ENCODE measurements at regions not wholly inside any gene's neighbourhood (a gene's known extent, or its start where the extent isn't known, plus 50 kb on each side); places are given as distances from the start of the nearest gene placed in this dataset.

GRCh38 chr16:50479771-50480170 lies 68.4 kb upstream of the NKD1 start:
- H3K4ac ChIP-seq (ENCODE audit: low read length): no peak overlapping the region
- H4K91ac ChIP-seq (ENCODE audit: low read depth, low read length, poor library complexity): no peak overlapping the region
- no CpG with 5 or more reads among the region's 5 CpGs for WGBS, 2 donors (ENCODE audit: extremely low coverage in 2 of 2, insufficient read length in 2 of 2, insufficient replicate concordance in 1 of 2)

DNA sequence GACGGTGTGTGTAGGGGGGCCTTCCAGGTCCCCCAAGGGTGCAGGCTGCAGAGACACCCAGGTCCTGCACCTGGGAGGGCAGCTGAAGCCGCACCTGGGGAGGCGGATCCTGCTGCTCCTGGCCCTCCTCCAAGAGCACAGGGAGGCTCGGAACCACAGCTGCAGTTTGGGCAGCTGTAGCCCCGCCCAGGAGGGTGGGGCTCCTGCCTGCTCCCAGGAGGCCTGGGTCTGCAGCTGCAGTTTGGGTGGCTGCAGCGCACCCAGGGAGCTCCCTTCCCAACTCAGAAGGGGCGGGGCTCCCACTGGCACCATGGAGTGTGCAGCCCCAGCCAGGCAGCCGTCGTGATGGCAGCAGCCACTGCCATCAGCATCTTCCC lies 69.4 kb upstream of the NKD1 start:
- no peak overlapping the region for H4K8ac ChIP-seq (ENCODE audit: low read depth, low read length)
- H3K36me3 ChIP-seq (replicated peaks in 1 of 2; ENCODE audit: control insufficient read depth in 2 of 2, insufficient read depth in 2 of 2, low read length in 2 of 2): no peaks in the 10 kb centered on the region
- peaks cover 0 to 2% of the 10 kb centered on the region in 2 donors for H3K9me3 ChIP-seq (replicated peaks in 1 of 2; ENCODE audit: control insufficient read depth in 2 of 2, insufficient read depth in 1 of 2, low read depth in 1 of 2, low read length in 2 of 2)
- H3K27ac ChIP-seq (replicated peaks; ENCODE audit: low read length): no peak overlapping the region
- H3K79me1 ChIP-seq (ENCODE audit: low read depth, low read length): no peaks in the 10 kb centered on the region
- no peak overlapping the region for H2AK5ac ChIP-seq (ENCODE audit: low read depth, low read length)
- no peak overlapping the region for H3K4me3 ChIP-seq (ENCODE audit: low read length in 2 of 2)
- H2AFZ ChIP-seq (ENCODE audit: low read length): no peak overlapping the region
- peaks cover 3 to 6% of the 10 kb centered on the region in 2 donors for H3K4me1 ChIP-seq (ENCODE audit: control insufficient read depth in 2 of 2, insufficient read depth in 1 of 2, low read depth in 1 of 2, low read length in 2 of 2)
- H3K18ac ChIP-seq (ENCODE audit: low read length): peak overlapping the region; percentile 44
- H3K4ac ChIP-seq (ENCODE audit: low read length): no peak overlapping the region
- H3K14ac ChIP-seq (ENCODE audit: low read length): no peak overlapping the region
- no peaks in the 10 kb centered on the region for H3K27me3 ChIP-seq (ENCODE audit: control insufficient read depth in 3 of 3, insufficient read depth in 3 of 3, low read depth in 1 of 3, low read length in 3 of 3)
- no peak overlapping the region for H3K9ac ChIP-seq (ENCODE audit: low read depth, low read length, poor library complexity)
- DNase-seq (ENCODE audit: low spot score): no peak
- no peak overlapping the region for H2BK5ac ChIP-seq (ENCODE audit: low read length)
- H2BK15ac ChIP-seq (ENCODE audit: low read length): peak overlapping the region; percentile 62
- peak overlapping the region; percentile 31 for H2BK12ac ChIP-seq (ENCODE audit: low read length)
- no peak overlapping the region for H2BK120ac ChIP-seq (ENCODE audit: low read depth, low read length)
- peak overlapping the region; percentile 5 for H3K23ac ChIP-seq (ENCODE audit: low read depth, low read length, poor library complexity)
- WGBS, 2 donors (ENCODE audit: extremely low coverage in 2 of 2, insufficient read length in 2 of 2, insufficient replicate concordance in 1 of 2): no CpG with 5 or more reads among the region's 9 CpGs
- H3K4me2 ChIP-seq (ENCODE audit: insufficient read depth, low read length, poor library complexity, severe bottlenecking): no peak overlapping the region
- no peak overlapping the region for H4K91ac ChIP-seq (ENCODE audit: low read depth, low read length, poor library complexity)

More at GRCh38 chr16:50479771-50480170, 68.4 kb upstream of the NKD1 start:
- Histone ChIP-seq H3K4me1 (ENCODE audit: control insufficient read depth in 2 of 2, insufficient read depth in 1 of 2, low read depth in 1 of 2, low read length in 2 of 2) (peaks cover 3 to 5% of the 10 kb centered on the region in 2 donors), H2BK15ac (ENCODE audit: low read length) (no peak overlapping the region), H3K9me3 (replicated peaks in 1 of 2; ENCODE audit: control insufficient read depth in 2 of 2, insufficient read depth in 1 of 2, low read depth in 1 of 2, low read length in 2 of 2) (peaks cover 0 to 5% of the 10 kb centered on the region in 2 donors), H2AFZ (ENCODE audit: low read length) (no peak overlapping the region), H3K4me3 (ENCODE audit: low read length in 2 of 2) (no peak overlapping the region), H3K9ac (ENCODE audit: low read depth, low read length, poor library complexity) (no peak overlapping the region), H2BK120ac (ENCODE audit: low read depth, low read length) (no peak overlapping the region), H3K27me3 (ENCODE audit: control insufficient read depth in 3 of 3, insufficient read depth in 3 of 3, low read depth in 1 of 3, low read length in 3 of 3) (no peaks in the 10 kb centered on the region), H3K14ac (ENCODE audit: low read length) (no peak overlapping the region), H3K27ac (replicated peaks; ENCODE audit: low read length) (no peak overlapping the region), H2AK5ac (ENCODE audit: low read depth, low read length) (peak overlapping the region; percentile 56), H3K23ac (ENCODE audit: low read depth, low read length, poor library complexity) (no peak overlapping the region), H3K79me1 (ENCODE audit: low read depth, low read length) (no peaks in the 10 kb centered on the region), H2BK5ac (ENCODE audit: low read length) (no peak overlapping the region), H3K18ac (ENCODE audit: low read length) (peak overlapping the region; percentile 57), H2BK12ac (ENCODE audit: low read length) (no peak overlapping the region), H4K8ac (ENCODE audit: low read depth, low read length) (no peak overlapping the region), H3K36me3 (replicated peaks in 1 of 2; ENCODE audit: control insufficient read depth in 2 of 2, insufficient read depth in 2 of 2, low read length in 2 of 2) (no peaks in the 10 kb centered on the region), H3K4me2 (ENCODE audit: insufficient read depth, low read length, poor library complexity, severe bottlenecking) (no peak overlapping the region)
- no peak for DNase-seq (ENCODE audit: low spot score)

- H3K14ac ChIP-seq (ENCODE audit: low read length): no peak overlapping the region
- peak overlapping the region; percentile 17 for H2AFZ ChIP-seq (ENCODE audit: low read length)
- no CpG with 5 or more reads among the region's 21 CpGs for WGBS, 2 donors (ENCODE audit: extremely low coverage in 2 of 2, insufficient read length in 2 of 2, insufficient replicate concordance in 1 of 2)
- H3K27me3 ChIP-seq (ENCODE audit: control insufficient read depth in 3 of 3, insufficient read depth in 3 of 3, low read depth in 1 of 3, low read length in 3 of 3): no peaks in the 10 kb centered on the region
- peak overlapping the region; percentile 44 for H3K18ac ChIP-seq (ENCODE audit: low read length)
- H2BK12ac ChIP-seq (ENCODE audit: low read length): peak overlapping the region; percentile 31
- no peaks in the 10 kb centered on the region for H3K36me3 ChIP-seq (replicated peaks in 1 of 2; ENCODE audit: control insufficient read depth in 2 of 2, insufficient read depth in 2 of 2, low read length in 2 of 2)
- no peaks in the 10 kb centered on the region for H3K79me1 ChIP-seq (ENCODE audit: low read depth, low read length)
- H3K4ac ChIP-seq (ENCODE audit: low read length): no peak overlapping the region
- no peak overlapping the region for H4K91ac ChIP-seq (ENCODE audit: low read depth, low read length, poor library complexity)
- no peak overlapping the region for H3K23ac ChIP-seq (ENCODE audit: low read depth, low read length, poor library complexity)
- peak overlapping the region; percentile 14 for H2AK5ac ChIP-seq (ENCODE audit: low read depth, low read length)
- peak overlapping the region; percentile 62 for H2BK15ac ChIP-seq (ENCODE audit: low read length)
- H2BK5ac ChIP-seq (ENCODE audit: low read length): no peak overlapping the region
- no peak overlapping the region for H2BK120ac ChIP-seq (ENCODE audit: low read depth, low read length)
- H4K8ac ChIP-seq (ENCODE audit: low read depth, low read length): no peak overlapping the region
- DNase-seq (ENCODE audit: low spot score): no peak
- H3K27ac ChIP-seq (replicated peaks; ENCODE audit: low read length): no peak overlapping the region
- H3K9ac ChIP-seq (ENCODE audit: low read depth, low read length, poor library complexity): no peak overlapping the region
- H3K4me3 ChIP-seq (ENCODE audit: low read length in 2 of 2): no peak overlapping the region
- H3K4me1 ChIP-seq (ENCODE audit: control insufficient read depth in 2 of 2, insufficient read depth in 1 of 2, low read depth in 1 of 2, low read length in 2 of 2): peaks cover 3 to 7% of the 10 kb centered on the region in 2 donors
- H3K9me3 ChIP-seq (replicated peaks in 1 of 2; ENCODE audit: control insufficient read depth in 2 of 2, insufficient read depth in 1 of 2, low read depth in 1 of 2, low read length in 2 of 2): peaks cover 0 to 2% of the 10 kb centered on the region in 2 donors
- no peak overlapping the region for H3K4me2 ChIP-seq (ENCODE audit: insufficient read depth, low read length, poor library complexity, severe bottlenecking)
These were observed 70.0 kb upstream of the NKD1 start for GRCh38 chr16:50478075-50478772.

DNA sequence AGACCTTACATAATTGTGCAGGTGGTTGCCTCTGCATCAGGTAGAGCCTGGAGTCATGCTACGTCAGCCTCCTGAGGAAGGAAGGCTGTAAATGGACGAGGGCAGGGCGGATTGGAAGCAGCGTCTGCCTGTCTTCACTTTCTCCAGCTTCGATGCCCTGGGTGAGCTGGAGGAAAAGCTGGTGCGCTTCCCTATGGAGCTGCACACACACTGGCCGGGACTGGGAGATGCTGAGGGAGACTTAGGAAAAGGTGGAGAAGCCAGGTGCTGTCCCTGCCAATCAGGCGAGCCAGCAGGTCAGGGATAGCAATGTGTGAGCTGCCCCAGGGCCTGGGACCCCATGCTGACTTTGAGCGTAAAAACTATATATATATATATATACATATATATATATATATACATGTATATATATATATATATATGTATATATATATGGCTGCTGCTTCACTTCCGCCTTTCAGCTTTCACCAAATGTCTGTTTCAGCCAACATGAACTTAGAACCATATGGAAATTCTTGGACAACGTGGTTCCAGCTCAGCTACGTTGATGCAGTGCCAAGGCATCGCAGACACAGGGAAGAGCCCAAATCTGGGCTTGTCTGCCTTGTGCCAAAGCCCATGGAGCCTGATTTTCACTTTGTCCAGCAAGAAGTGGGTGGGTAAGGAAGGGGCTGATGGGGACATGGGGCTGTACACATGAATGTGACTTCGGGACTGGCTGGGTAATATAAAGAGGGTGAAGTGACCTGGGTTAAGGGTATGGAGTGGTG lies 71.5 kb upstream of the NKD1 start:
- H2BK12ac ChIP-seq (ENCODE audit: low read length): no peak overlapping the region
- H3K4me1 ChIP-seq (ENCODE audit: control insufficient read depth in 2 of 2, insufficient read depth in 1 of 2, low read depth in 1 of 2, low read length in 2 of 2): peaks cover 3 to 7% of the 10 kb centered on the region in 2 donors
- H2AFZ ChIP-seq (ENCODE audit: low read length): no peak overlapping the region
- H2BK15ac ChIP-seq (ENCODE audit: low read length): no peak overlapping the region
- DNase-seq (ENCODE audit: low spot score): no peak
- no peak overlapping the region for H3K4me2 ChIP-seq (ENCODE audit: insufficient read depth, low read length, poor library complexity, severe bottlenecking)
- H3K4ac ChIP-seq (ENCODE audit: low read length): no peak overlapping the region
- no peak overlapping the region for H4K8ac ChIP-seq (ENCODE audit: low read depth, low read length)
- no peak overlapping the region for H3K23ac ChIP-seq (ENCODE audit: low read depth, low read length, poor library complexity)
- no peak overlapping the region for H4K91ac ChIP-seq (ENCODE audit: low read depth, low read length, poor library complexity)
- no peak overlapping the region for H3K27ac ChIP-seq (replicated peaks; ENCODE audit: low read length)
- no peak overlapping the region for H2AK5ac ChIP-seq (ENCODE audit: low read depth, low read length)
- no peaks in the 10 kb centered on the region for H3K79me1 ChIP-seq (ENCODE audit: low read depth, low read length)
- no peak overlapping the region for H3K18ac ChIP-seq (ENCODE audit: low read length)
- WGBS, 2 donors (ENCODE audit: extremely low coverage in 2 of 2, insufficient read length in 2 of 2, insufficient replicate concordance in 1 of 2): no CpG with 5 or more reads among the region's 14 CpGs
- peaks cover 0 to 2% of the 10 kb centered on the region in 2 donors for H3K9me3 ChIP-seq (replicated peaks in 1 of 2; ENCODE audit: control insufficient read depth in 2 of 2, insufficient read depth in 1 of 2, low read depth in 1 of 2, low read length in 2 of 2)
- H3K27me3 ChIP-seq (ENCODE audit: control insufficient read depth in 3 of 3, insufficient read depth in 3 of 3, low read depth in 1 of 3, low read length in 3 of 3): no peaks in the 10 kb centered on the region
- H2BK5ac ChIP-seq (ENCODE audit: low read length): no peak overlapping the region
- no peaks in the 10 kb centered on the region for H3K36me3 ChIP-seq (replicated peaks in 1 of 2; ENCODE audit: control insufficient read depth in 2 of 2, insufficient read depth in 2 of 2, low read length in 2 of 2)
- no peak overlapping the region for H3K14ac ChIP-seq (ENCODE audit: low read length)
- H3K9ac ChIP-seq (ENCODE audit: low read depth, low read length, poor library complexity): no peak overlapping the region
- H2BK120ac ChIP-seq (ENCODE audit: low read depth, low read length): no peak overlapping the region
- H3K4me3 ChIP-seq (ENCODE audit: low read length in 2 of 2): no peak overlapping the region
